Astrocyte of the spinal cord (primary cell): ENCODE measurements at regions not wholly inside any gene's neighbourhood (a gene's known extent, or its start where the extent isn't known, plus 50 kb on each side); places are given as distances from the start of the nearest gene placed in this dataset.

Experiments used
- DNase-seq: peaks from one replicate; pipeline ENCODE4 v3.0.0; 2011; ENCODE audit warnings: low read depth, low spot score
- H3K4me3 ChIP-seq: 2 replicates; pipeline ENCODE4 v1.5.1; 2011; ENCODE audit warnings: low read depth, mild to moderate bottlenecking, low read length, moderate library complexity
- CTCF ChIP-seq: IDR thresholded peaks from 2 replicates; pipeline ENCODE4 v1.5.1; 2012; ENCODE audit warnings: low read depth, mild to moderate bottlenecking, low read length, inconsistent platforms
- in situ Hi-C: cut with HindIII; loops from 2 replicates; pipeline ENCODE4 v1.10.0; 2017; ENCODE audit warnings: low sequenced_read_pairs

DNA sequence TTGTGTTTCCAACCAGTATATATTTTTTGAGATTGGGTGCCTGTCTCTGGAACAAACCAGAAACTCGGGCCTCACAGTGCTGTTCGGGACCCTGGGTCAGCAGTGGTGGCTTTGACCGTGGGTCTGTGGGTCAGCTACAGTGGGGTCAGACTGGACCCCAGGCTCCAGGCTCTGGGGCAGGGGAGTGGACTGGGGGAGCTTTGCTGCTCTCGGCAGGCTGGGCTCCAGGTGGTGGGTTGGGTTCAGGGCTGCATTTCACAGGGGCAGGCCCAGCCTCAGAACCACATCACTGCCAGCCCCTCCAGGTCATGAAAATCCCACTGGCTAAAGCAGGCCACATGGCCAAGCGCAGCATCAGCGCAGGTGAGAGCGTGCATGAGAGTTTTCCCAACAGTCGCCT lies 1279.3 kb downstream of the BRD1 start:
- no peak overlapping the region for H3K4me3 ChIP-seq
- in situ Hi-C loops, result no loop called here
- TF ChIP-seq CTCF, result no peak
- no peak for DNase-seq

DNA sequence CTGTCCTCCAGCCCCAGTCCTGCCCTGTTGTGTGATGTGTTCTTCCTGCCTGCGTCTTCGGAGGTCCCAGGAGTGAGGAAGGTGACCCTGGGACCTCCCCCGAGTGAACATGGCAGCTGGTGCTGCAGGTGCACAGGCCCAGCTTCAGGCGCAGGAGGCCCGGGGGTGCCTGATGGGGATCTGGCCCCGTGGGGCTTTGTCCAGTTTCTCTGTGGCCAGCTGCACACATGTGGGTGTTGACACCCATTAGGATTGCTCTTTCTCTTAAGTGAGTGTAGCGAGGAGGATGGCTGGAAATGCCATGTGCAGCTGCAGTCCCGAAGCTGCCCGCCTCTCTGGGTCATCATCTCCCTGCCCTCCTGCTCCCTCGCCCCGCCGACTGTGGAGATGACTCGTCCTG lies 1279.7 kb downstream of the BRD1 start:
- TF ChIP-seq CTCF, result no peak
- H3K4me3 ChIP-seq, result no peak overlapping the region
- DNase-seq, result no peak
- in situ Hi-C loops, result no loop called here

DNA sequence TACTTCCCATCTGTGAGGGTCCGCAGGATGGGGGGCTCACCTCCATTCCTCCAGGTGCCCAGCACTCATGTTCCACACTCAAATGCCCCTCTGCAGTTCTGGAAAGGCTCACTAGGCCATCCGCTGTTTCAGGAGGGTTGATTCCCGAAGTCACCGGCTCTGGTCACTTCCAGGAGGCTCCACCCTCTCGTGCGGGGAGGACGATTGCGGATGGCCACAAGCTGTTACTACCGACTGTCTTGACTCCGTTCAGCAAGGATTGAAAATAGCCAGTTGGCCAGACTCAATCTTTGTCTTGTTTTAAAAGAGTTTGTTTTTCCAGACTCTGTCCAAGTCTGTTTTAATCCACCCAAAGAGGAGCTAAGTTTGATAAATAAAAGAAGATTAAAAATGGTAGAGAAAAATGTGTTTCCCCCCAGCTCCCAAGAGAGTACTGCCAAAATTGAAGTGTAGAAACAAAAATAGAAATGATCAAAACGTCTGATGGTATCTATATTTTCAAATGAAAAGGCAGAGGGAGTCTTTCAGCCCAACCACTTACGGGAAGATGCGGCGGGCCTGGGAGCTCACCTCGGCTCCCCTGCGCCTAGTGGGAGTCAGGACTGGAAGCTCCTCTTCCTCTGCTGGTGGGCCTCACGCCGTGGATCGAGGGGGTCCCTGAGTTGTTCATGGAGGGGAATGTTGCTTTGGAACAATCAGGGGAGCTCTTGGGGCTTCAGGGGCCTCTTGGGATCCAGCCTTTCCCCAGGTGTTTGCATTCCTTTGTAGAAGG lies 1280.8 kb downstream of the BRD1 start:
- no peak for DNase-seq
- no peak overlapping the region for H3K4me3 ChIP-seq
- in situ Hi-C loops, result no loop called here
- TF ChIP-seq CTCF, result no peak

DNA sequence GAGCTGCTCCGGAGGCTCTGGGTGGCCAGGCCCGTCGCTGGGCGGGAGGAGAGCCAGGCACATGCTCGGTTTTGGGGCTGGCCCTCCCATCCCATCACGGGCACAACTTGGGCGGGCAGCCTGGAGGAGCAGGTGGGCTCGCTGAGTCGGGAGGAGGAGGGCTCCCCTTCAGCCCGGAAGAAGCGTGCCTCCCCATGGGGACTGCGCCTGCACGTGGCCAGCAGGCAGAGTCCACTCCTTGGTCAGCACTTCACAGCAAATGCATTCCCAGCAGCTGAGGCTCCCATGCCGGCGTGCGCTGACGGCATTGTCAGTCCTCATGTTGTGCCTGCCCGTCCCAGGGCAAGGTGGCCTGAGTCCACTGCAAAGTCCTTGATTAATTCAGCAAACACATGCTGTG lies 1281.7 kb downstream of the BRD1 start:
- in situ Hi-C loops, result no loop called here
- no peak for DNase-seq
- no peak for TF ChIP-seq CTCF
- no peak overlapping the region for H3K4me3 ChIP-seq

DNA sequence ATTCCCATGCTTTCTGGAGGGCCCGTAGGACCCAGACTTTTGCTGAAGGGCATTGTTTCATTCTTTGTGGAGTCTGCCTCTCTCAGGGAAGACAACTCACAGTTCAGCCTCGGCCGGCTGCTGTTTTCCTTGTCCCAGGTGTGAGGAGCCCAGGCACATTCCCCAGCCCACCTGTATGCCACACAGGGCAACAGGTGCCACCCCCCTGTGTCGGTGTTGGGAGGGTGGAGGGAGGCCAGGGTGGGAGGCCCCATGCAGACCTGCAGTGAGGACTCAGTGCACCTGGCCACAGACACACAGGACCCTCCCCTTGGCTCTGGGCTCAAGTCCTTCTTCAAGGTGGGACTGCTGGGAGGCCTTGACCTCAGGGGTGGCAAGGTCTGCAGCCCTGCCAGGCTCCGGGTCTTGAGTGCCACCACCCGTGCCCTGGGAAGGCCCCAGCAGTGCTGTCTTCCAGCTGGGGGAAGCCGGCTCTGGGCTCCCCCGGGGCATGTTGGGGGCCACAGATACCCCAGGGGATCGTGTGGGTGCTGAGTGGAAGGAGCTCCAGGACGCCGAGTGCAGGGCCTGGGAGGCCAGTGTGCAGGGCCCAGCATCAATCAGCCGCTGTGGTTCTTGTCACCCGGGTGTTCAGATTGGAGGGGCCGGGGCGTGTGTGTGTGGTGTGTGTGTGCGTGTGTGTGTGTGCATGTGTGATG lies 1286.1 kb downstream of the BRD1 start:
- H3K4me3 ChIP-seq, result no peak overlapping the region
- TF ChIP-seq CTCF, result no peak
- DNase-seq, result no peak
- in situ Hi-C loops, result no loop called here

- in situ Hi-C loops, result no loop called here
- H3K4me3 ChIP-seq, result no peak overlapping the region
- TF ChIP-seq CTCF, result no peak
- DNase-seq, result no peak
These were observed 1288.4 kb downstream of the BRD1 start for GRCh38 chr22:48539261-48539660.
